ENCODE measurements at regions not wholly inside any gene's neighbourhood (a gene's known extent, or its start where the extent isn't known, plus 50 kb on each side); places are given as distances from the start of the nearest gene placed in this dataset.

DNA sequence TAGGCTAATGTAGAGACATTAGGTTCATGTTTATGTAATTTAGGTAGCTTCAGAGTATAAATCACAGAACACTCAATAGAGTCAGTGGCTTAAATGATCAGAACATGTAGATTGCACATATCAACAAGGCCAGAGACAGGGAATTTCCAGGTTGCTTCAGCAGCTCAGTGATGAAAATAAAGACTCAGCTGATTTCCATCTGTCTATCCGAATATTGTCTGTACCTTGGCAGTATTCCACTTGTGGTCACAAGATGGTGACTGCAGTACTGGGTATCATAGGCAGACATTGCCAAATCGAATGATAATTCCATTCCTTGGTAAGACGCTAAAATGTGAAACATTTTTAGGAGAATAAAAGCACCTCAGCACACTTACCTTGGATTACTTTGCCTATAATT is 702.2 kb downstream of the MAT2B start:
- no peak for ATAC-seq
- Histone ChIP-seq H3K9me3 (no peaks in the 10 kb centered on the region), H3K4me3 (no peak overlapping the region), H3K4me1 (no peaks in the 10 kb centered on the region), H3K27ac (no peak overlapping the region), H3K36me3 (replicated peaks in 1 of 2; ENCODE audit: insufficient read depth in 1 of 2, low read depth in 2 of 2) (no peaks in the 10 kb centered on the region), H3K27me3 (no peaks in the 10 kb centered on the region)
- 76 to 81% methylated on average over 3 of the region's 3 CpGs for WGBS, 2 donors
- TF ChIP-seq CTCF (IDR thresholded peaks at IDR 0.05) = no peak
- TF ChIP-seq POLR2A (IDR thresholded peaks at IDR 0.05) = no peak
- no peak for DNase-seq
- intact Hi-C loops (cut with DNase I) = no loop called here

- intact Hi-C loops (cut with DNase I) = no loop called here
- Histone ChIP-seq H3K4me1 (peaks cover 5% of the 10 kb centered on the region), H3K27me3 (no peaks in the 10 kb centered on the region), H3K9me3 (no peaks in the 10 kb centered on the region), H3K4me3 (no peak overlapping the region), H3K27ac (no peak overlapping the region), H3K36me3 (replicated peaks in 1 of 2; ENCODE audit: insufficient read depth in 1 of 2, low read depth in 2 of 2) (no peaks in the 10 kb centered on the region)
- DNase-seq (no peak), ATAC-seq (no peak)
- TF ChIP-seq POLR2A (IDR thresholded peaks at IDR 0.05) (no peak), CTCF (IDR thresholded peaks at IDR 0.05) (no peak)
- WGBS, 2 donors = 69 to 70% methylated on average over 3 of the region's 3 CpGs
These were observed 705.1 kb downstream of the MAT2B start for GRCh38 chr5:164210491-164210890.

DNA sequence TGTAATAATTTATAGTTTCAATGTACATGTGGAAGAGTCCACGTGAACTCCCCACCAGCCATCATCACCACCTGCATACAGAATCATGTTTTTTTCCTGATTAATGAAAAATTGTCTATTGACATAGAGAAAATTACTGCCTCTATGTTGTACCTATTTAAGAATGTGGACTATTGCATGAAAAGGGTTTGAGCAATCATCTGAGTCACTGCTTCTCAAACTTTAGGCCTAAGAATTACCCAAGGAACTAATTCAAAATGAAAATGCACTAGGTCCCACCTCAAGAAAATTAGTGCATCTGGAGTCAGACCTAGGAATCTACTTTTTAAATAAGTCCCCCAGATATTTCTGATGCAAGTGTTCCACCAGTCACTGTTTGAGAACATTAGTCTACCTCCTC is 709.3 kb downstream of the MAT2B start:
- no peak for ATAC-seq
- no peak for DNase-seq
- TF ChIP-seq CTCF (IDR thresholded peaks at IDR 0.05) = no peak
- no peak for TF ChIP-seq POLR2A (IDR thresholded peaks at IDR 0.05)
- 83 to 88% methylated on average over 1 of the region's 1 CpG for WGBS, 2 donors
- H3K27ac ChIP-seq = no peak overlapping the region
- H3K4me1 ChIP-seq = peaks cover 5% of the 10 kb centered on the region
- intact Hi-C loops (cut with DNase I) = no loop called here
- H3K27me3 ChIP-seq = no peaks in the 10 kb centered on the region
- no peak overlapping the region for H3K4me3 ChIP-seq
- no peaks in the 10 kb centered on the region for H3K9me3 ChIP-seq
- no peaks in the 10 kb centered on the region for H3K36me3 ChIP-seq (replicated peaks in 1 of 2; ENCODE audit: insufficient read depth in 1 of 2, low read depth in 2 of 2)

DNA sequence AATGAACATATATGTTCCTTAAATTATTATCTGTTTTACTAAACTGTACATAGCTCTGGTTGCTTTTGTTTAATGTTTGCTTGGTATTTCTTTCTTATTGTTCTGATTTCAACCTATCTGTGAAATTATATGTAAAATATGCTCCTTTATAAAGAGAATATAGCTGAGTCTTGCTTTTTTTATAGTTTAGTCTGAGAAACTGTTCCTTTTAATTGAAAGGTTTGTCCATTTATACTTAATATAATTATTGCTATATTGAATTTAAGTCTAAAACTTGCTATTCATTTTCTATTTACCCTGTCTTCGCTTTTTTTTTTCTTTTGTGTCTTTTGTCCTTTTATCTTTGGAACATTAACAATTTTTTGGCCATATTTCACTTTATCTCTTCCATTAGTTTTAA is 712.0 kb downstream of the MAT2B start:
- DNase-seq (no peak), ATAC-seq (no peak)
- no peaks in the 10 kb centered on the region for H3K27me3 ChIP-seq
- 57 to 58% methylated on average over 1 of the region's 1 CpG for WGBS, 2 donors
- peaks cover 5% of the 10 kb centered on the region for H3K4me1 ChIP-seq
- no peak overlapping the region for H3K27ac ChIP-seq
- TF ChIP-seq CTCF (IDR thresholded peaks at IDR 0.05) (no peak), POLR2A (IDR thresholded peaks at IDR 0.05) (no peak)
- no peak overlapping the region for H3K4me3 ChIP-seq
- no peaks in the 10 kb centered on the region for H3K36me3 ChIP-seq (replicated peaks in 1 of 2; ENCODE audit: insufficient read depth in 1 of 2, low read depth in 2 of 2)
- intact Hi-C loops (cut with DNase I) = no loop called here
- H3K9me3 ChIP-seq = no peaks in the 10 kb centered on the region

DNA sequence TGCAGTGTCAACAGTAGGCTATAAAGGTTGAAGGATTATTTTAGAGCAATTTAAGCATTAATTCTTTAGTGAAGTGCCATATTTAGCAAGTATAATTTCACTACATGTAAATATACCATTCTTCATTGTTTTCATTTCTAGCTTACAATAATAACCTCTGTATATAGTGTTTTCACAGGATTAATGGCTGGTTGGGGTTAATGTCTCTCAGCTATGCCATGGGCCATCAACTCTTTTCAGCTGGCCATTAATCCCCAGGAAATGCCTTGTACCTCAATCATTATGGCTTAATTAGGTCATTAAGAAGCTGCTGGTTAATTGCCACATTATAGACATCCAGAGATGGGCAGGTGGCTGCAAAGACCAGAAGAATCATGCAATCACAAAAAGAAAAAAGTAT is 715.1 kb downstream of the MAT2B start:
- H3K4me3 ChIP-seq = no peak overlapping the region

More for the DNA sequence above, 715.1 kb downstream of the MAT2B start:
- no peaks in the 10 kb centered on the region for H3K4me1 ChIP-seq
- intact Hi-C loops (cut with DNase I) = no loop called here
- no peak overlapping the region for H3K27ac ChIP-seq
- no peaks in the 10 kb centered on the region for H3K9me3 ChIP-seq
- no peaks in the 10 kb centered on the region for H3K27me3 ChIP-seq
- TF ChIP-seq POLR2A (IDR thresholded peaks at IDR 0.05) (no peak), CTCF (IDR thresholded peaks at IDR 0.05) (no peak)
- ATAC-seq (no peak), DNase-seq (no peak)
- H3K36me3 ChIP-seq (replicated peaks in 1 of 2; ENCODE audit: insufficient read depth in 1 of 2, low read depth in 2 of 2) = no peaks in the 10 kb centered on the region
